ENCODE measurements at regions not wholly inside any gene's neighbourhood (a gene's known extent, or its start where the extent isn't known, plus 50 kb on each side); places are given as distances from the start of the nearest gene placed in this dataset.
A peak's percentile ranks its signal among the peaks of the same experiment; 100 is the strongest.

DNA sequence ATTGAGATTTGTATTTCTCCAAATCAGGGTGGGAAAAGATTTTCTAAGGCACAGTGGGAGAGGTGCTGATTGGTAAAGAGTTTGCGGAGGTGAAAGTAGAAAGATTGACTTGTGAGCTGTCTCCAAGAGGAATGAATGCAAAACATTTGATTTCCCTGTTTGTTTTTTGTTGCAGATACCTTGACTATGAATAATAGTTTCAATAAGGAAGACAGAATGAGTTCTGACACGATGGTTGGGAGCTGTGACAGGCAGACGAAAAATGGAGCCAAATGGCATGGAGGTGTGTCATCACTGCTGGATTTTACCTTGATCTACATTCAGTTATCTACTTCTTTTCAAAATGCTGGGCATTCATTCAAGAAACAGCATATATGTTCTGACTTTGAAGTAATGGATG lies 145.1 kb downstream of the NFKBIZ start:
- no peak overlapping the region for H3K27ac ChIP-seq (ENCODE audit: low read length, poor library complexity, severe bottlenecking)
- no peak overlapping the region for H2BK12ac ChIP-seq (ENCODE audit: low read length in 2 of 2)
- H4K91ac ChIP-seq (ENCODE audit: low read length): no peak overlapping the region
- H2AFZ ChIP-seq (ENCODE audit: low read depth, low read length): no peak overlapping the region
- H3K18ac ChIP-seq (ENCODE audit: low read depth in 1 of 2, low read length in 2 of 2): no peak overlapping the region
- H3K4me1 ChIP-seq (ENCODE audit: control insufficient read depth, insufficient read depth, low read depth, low read length): peaks cover 5% of the 10 kb centered on the region
- peak overlapping the region; percentile 22 for H2AK5ac ChIP-seq (ENCODE audit: low read length, severe bottlenecking)
- H2BK120ac ChIP-seq (ENCODE audit: low read depth, low read length): no peak overlapping the region
- H4K8ac ChIP-seq (ENCODE audit: low read length): no peak overlapping the region
- H3K23ac ChIP-seq (ENCODE audit: low read length in 2 of 2): no peak overlapping the region
- H3K9me3 ChIP-seq (ENCODE audit: control insufficient read depth, low read length): no peaks in the 10 kb centered on the region
- no peak overlapping the region for H3K9ac ChIP-seq (ENCODE audit: low read length)
- no peak overlapping the region for H2BK5ac ChIP-seq (ENCODE audit: low read depth, low read length, poor library complexity, severe bottlenecking)
- H3K36me3 ChIP-seq (ENCODE audit: control insufficient read depth in 1 of 2, insufficient read depth in 2 of 2, low read depth in 1 of 2, low read length in 2 of 2): no peaks in the 10 kb centered on the region
- no peaks in the 10 kb centered on the region for H3K79me1 ChIP-seq (replicated peaks; ENCODE audit: low read length, poor library complexity, severe bottlenecking)
- H2BK15ac ChIP-seq (ENCODE audit: low read depth, poor library complexity, severe bottlenecking): no peak overlapping the region
- DNase-seq: no peak
- no peaks in the 10 kb centered on the region for H3K27me3 ChIP-seq (ENCODE audit: control insufficient read depth in 1 of 2, insufficient read depth in 1 of 2, low read length in 2 of 2)
- no peak overlapping the region for H3K4me3 ChIP-seq (ENCODE audit: insufficient read depth in 1 of 2, low read depth in 1 of 2, low read length in 2 of 2)
- no peak overlapping the region for H3K14ac ChIP-seq (ENCODE audit: low read length in 2 of 2)
- whole genome bisulfite sequencing: 95% methylated on average over 2 of the region's 3 CpGs
- no peak overlapping the region for H3K4ac ChIP-seq (ENCODE audit: low read depth in 1 of 2, low read length in 2 of 2)
- H3K4me2 ChIP-seq (ENCODE audit: low read length, poor library complexity, severe bottlenecking): no peak overlapping the region

GRCh38 chr3:101995371-101996046 lies 146.2 kb downstream of the NFKBIZ start:
- H4K91ac ChIP-seq (ENCODE audit: low read length): no peak overlapping the region

GRCh38 chr3:101996832-101997231 lies 147.5 kb downstream of the NFKBIZ start:
- Histone ChIP-seq H2BK5ac (ENCODE audit: low read depth, low read length, poor library complexity, severe bottlenecking) (no peak overlapping the region), H2AK5ac (ENCODE audit: low read length, severe bottlenecking) (no peak overlapping the region), H3K27me3 (ENCODE audit: control insufficient read depth in 1 of 2, insufficient read depth in 1 of 2, low read length in 2 of 2) (no peaks in the 10 kb centered on the region), H3K9ac (ENCODE audit: low read length) (no peak overlapping the region), H3K27ac (ENCODE audit: low read length, poor library complexity, severe bottlenecking) (no peak overlapping the region), H4K91ac (ENCODE audit: low read length) (no peak overlapping the region), H3K4ac (ENCODE audit: low read depth in 1 of 2, low read length in 2 of 2) (no peak overlapping the region), H3K4me2 (ENCODE audit: low read length, poor library complexity, severe bottlenecking) (no peak overlapping the region), H3K23ac (ENCODE audit: low read length in 2 of 2) (no peak overlapping the region), H3K79me1 (replicated peaks; ENCODE audit: low read length, poor library complexity, severe bottlenecking) (no peaks in the 10 kb centered on the region), H4K8ac (ENCODE audit: low read length) (no peak overlapping the region), H3K14ac (ENCODE audit: low read length in 2 of 2) (no peak overlapping the region), H2BK120ac (ENCODE audit: low read depth, low read length) (no peak overlapping the region), H2AFZ (ENCODE audit: low read depth, low read length) (no peak overlapping the region), H3K4me3 (ENCODE audit: insufficient read depth in 1 of 2, low read depth in 1 of 2, low read length in 2 of 2) (no peak overlapping the region), H3K18ac (ENCODE audit: low read depth in 1 of 2, low read length in 2 of 2) (no peak overlapping the region), H3K36me3 (ENCODE audit: control insufficient read depth in 1 of 2, insufficient read depth in 2 of 2, low read depth in 1 of 2, low read length in 2 of 2) (no peaks in the 10 kb centered on the region), H2BK12ac (ENCODE audit: low read length in 2 of 2) (no peak overlapping the region), H3K9me3 (ENCODE audit: control insufficient read depth, low read length) (no peaks in the 10 kb centered on the region), H2BK15ac (ENCODE audit: low read depth, poor library complexity, severe bottlenecking) (no peak overlapping the region), H3K4me1 (ENCODE audit: control insufficient read depth, insufficient read depth, low read depth, low read length) (peaks cover 6% of the 10 kb centered on the region)
- 90% methylated on average over 3 of the region's 3 CpGs for WGBS
- no peak for DNase-seq

More at GRCh38 chr3:101995371-101996046, 146.2 kb downstream of the NFKBIZ start:
- Histone ChIP-seq H3K27ac (ENCODE audit: low read length, poor library complexity, severe bottlenecking) (peak overlapping the region; percentile 24), H3K9ac (ENCODE audit: low read length) (no peak overlapping the region), H2AFZ (ENCODE audit: low read depth, low read length) (no peak overlapping the region), H3K27me3 (ENCODE audit: control insufficient read depth in 1 of 2, insufficient read depth in 1 of 2, low read length in 2 of 2) (no peaks in the 10 kb centered on the region), H3K23ac (ENCODE audit: low read length in 2 of 2) (no peak overlapping the region), H2BK12ac (ENCODE audit: low read length in 2 of 2) (peak overlapping the region in 1 of 2 experiments; percentile 45), H3K79me1 (replicated peaks; ENCODE audit: low read length, poor library complexity, severe bottlenecking) (no peaks in the 10 kb centered on the region), H2BK5ac (ENCODE audit: low read depth, low read length, poor library complexity, severe bottlenecking) (no peak overlapping the region), H2BK15ac (ENCODE audit: low read depth, poor library complexity, severe bottlenecking) (no peak overlapping the region), H2AK5ac (ENCODE audit: low read length, severe bottlenecking) (no peak overlapping the region), H4K8ac (ENCODE audit: low read length) (no peak overlapping the region), H3K4me2 (ENCODE audit: low read length, poor library complexity, severe bottlenecking) (no peak overlapping the region), H3K4me1 (ENCODE audit: control insufficient read depth, insufficient read depth, low read depth, low read length) (peaks cover 5% of the 10 kb centered on the region), H3K4me3 (ENCODE audit: insufficient read depth in 1 of 2, low read depth in 1 of 2, low read length in 2 of 2) (no peak overlapping the region), H3K14ac (ENCODE audit: low read length in 2 of 2) (no peak overlapping the region), H2BK120ac (ENCODE audit: low read depth, low read length) (no peak overlapping the region), H3K4ac (ENCODE audit: low read depth in 1 of 2, low read length in 2 of 2) (no peak overlapping the region), H3K9me3 (ENCODE audit: control insufficient read depth, low read length) (no peaks in the 10 kb centered on the region), H3K18ac (ENCODE audit: low read depth in 1 of 2, low read length in 2 of 2) (no peak overlapping the region), H3K36me3 (ENCODE audit: control insufficient read depth in 1 of 2, insufficient read depth in 2 of 2, low read depth in 1 of 2, low read length in 2 of 2) (no peaks in the 10 kb centered on the region)
- 15% methylated on average over 3 of the region's 4 CpGs for WGBS
- DNase-seq: peak; percentile 79

- H2AK5ac ChIP-seq (ENCODE audit: low read length, severe bottlenecking): no peak overlapping the region
- H3K4ac ChIP-seq (ENCODE audit: low read depth in 1 of 2, low read length in 2 of 2): no peak overlapping the region
- H3K4me3 ChIP-seq (ENCODE audit: insufficient read depth in 1 of 2, low read depth in 1 of 2, low read length in 2 of 2): no peak overlapping the region
- H3K27ac ChIP-seq (ENCODE audit: low read length, poor library complexity, severe bottlenecking): peak overlapping the region; percentile 65
- no peaks in the 10 kb centered on the region for H3K27me3 ChIP-seq (ENCODE audit: control insufficient read depth in 1 of 2, insufficient read depth in 1 of 2, low read length in 2 of 2)
- H3K14ac ChIP-seq (ENCODE audit: low read length in 2 of 2): no peak overlapping the region
- H2BK15ac ChIP-seq (ENCODE audit: low read depth, poor library complexity, severe bottlenecking): no peak overlapping the region
- H3K9ac ChIP-seq (ENCODE audit: low read length): no peak overlapping the region
- no peak overlapping the region for H3K4me2 ChIP-seq (ENCODE audit: low read length, poor library complexity, severe bottlenecking)
- WGBS: 93% methylated on average over 3 of the region's 3 CpGs
- H4K8ac ChIP-seq (ENCODE audit: low read length): no peak overlapping the region
- peaks cover 4% of the 10 kb centered on the region for H3K4me1 ChIP-seq (ENCODE audit: control insufficient read depth, insufficient read depth, low read depth, low read length)
- no peaks in the 10 kb centered on the region for H3K9me3 ChIP-seq (ENCODE audit: control insufficient read depth, low read length)
- H3K18ac ChIP-seq (ENCODE audit: low read depth in 1 of 2, low read length in 2 of 2): peak overlapping the region in 1 of 2 experiments; percentile 45
- H3K23ac ChIP-seq (ENCODE audit: low read length in 2 of 2): no peak overlapping the region
- H3K79me1 ChIP-seq (replicated peaks; ENCODE audit: low read length, poor library complexity, severe bottlenecking): no peaks in the 10 kb centered on the region
- no peak overlapping the region for H2BK5ac ChIP-seq (ENCODE audit: low read depth, low read length, poor library complexity, severe bottlenecking)
- H3K36me3 ChIP-seq (ENCODE audit: control insufficient read depth in 1 of 2, insufficient read depth in 2 of 2, low read depth in 1 of 2, low read length in 2 of 2): no peaks in the 10 kb centered on the region
- peak; percentile 61 for DNase-seq
- H4K91ac ChIP-seq (ENCODE audit: low read length): no peak overlapping the region
- H2AFZ ChIP-seq (ENCODE audit: low read depth, low read length): no peak overlapping the region
- H2BK120ac ChIP-seq (ENCODE audit: low read depth, low read length): no peak overlapping the region
- no peak overlapping the region for H2BK12ac ChIP-seq (ENCODE audit: low read length in 2 of 2)
Measured at GRCh38 chr3:101998256-101998926, 149.1 kb downstream of the NFKBIZ start.

Data from mesenchymal stem cell (in vitro differentiated cells and primary cell).